ENCODE measurements at regions not wholly inside any gene's neighbourhood (a gene's known extent, or its start where the extent isn't known, plus 50 kb on each side); places are given as distances from the start of the nearest gene placed in this dataset.

GRCh38 chr14:34231626-34232025, 230.4 kb downstream of the SPTSSA start:
- DNase-seq (ENCODE audit: low read depth): no peak
- H3K4me3 ChIP-seq (ENCODE audit: low read depth, low read length): no peak overlapping the region
- TF ChIP-seq, protein P1, sequence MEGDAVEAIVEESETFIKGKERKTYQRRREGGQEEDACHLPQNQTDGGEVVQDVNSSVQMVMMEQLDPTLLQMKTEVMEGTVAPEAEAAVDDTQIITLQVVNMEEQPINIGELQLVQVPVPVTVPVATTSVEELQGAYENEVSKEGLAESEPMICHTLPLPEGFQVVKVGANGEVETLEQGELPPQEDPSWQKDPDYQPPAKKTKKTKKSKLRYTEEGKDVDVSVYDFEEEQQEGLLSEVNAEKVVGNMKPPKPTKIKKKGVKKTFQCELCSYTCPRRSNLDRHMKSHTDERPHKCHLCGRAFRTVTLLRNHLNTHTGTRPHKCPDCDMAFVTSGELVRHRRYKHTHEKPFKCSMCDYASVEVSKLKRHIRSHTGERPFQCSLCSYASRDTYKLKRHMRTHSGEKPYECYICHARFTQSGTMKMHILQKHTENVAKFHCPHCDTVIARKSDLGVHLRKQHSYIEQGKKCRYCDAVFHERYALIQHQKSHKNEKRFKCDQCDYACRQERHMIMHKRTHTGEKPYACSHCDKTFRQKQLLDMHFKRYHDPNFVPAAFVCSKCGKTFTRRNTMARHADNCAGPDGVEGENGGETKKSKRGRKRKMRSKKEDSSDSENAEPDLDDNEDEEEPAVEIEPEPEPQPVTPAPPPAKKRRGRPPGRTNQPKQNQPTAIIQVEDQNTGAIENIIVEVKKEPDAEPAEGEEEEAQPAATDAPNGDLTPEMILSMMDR (IDR thresholded peaks at IDR 0.05; ENCODE audit: low read depth, low read length, missing control alignments): no peak

GRCh38 chr14:34229140-34229539, 232.9 kb downstream of the SPTSSA start:
- DNase-seq (ENCODE audit: low read depth): no peak
- H3K4me3 ChIP-seq (ENCODE audit: low read depth, low read length): no peak overlapping the region
- TF ChIP-seq, protein P1 (IDR thresholded peaks at IDR 0.05; ENCODE audit: low read depth, low read length, missing control alignments): no peak

DNA sequence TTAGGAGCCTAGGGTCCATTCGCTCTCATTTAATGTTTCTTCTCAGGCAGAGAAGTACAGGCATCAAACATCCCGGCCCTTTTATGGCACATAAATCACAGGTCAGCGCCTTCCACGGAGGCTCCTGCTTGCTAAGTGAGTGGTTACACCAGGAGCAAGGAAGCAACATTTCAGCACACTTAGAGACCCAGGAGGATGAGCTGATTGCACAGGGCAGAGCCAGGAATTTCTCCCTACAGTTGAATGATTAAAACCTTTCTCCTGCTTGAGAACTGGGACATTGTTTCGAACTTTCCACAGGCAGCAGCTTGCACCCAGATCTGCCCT, 233.4 kb downstream of the SPTSSA start:
- TF ChIP-seq, protein P1 (IDR thresholded peaks at IDR 0.05; ENCODE audit: low read depth, low read length, missing control alignments): no peak
- no peak for DNase-seq (ENCODE audit: low read depth)
- H3K4me3 ChIP-seq (ENCODE audit: low read depth, low read length): no peak overlapping the region

GRCh38 chr14:34227834-34228649, 234.0 kb downstream of the SPTSSA start:
- DNase-seq (ENCODE audit: low read depth): no peak
- H3K4me3 ChIP-seq (ENCODE audit: low read depth, low read length): no peak overlapping the region
- TF ChIP-seq, protein P1 (IDR thresholded peaks at IDR 0.05; ENCODE audit: low read depth, low read length, missing control alignments): peak; percentile 90

DNA sequence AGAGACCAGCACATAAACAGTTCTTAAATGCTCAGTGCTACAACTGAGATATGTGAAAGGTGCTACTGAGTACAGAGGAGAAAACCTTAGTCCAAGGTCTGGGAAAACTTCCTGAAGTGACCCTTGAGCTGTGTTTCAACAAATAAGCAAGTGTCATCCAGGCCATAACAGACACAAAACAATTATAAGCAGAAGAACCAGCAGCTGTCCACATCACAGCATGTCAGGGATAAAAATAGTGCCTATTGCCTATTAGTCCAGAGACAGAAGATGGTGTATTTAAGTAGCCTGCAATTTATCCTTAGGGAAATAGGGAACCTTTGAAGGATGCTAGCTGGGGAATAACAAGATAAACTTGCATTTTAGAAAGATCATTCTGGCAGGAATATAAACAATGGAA, 237.8 kb downstream of the SPTSSA start:
- TF ChIP-seq, protein P1 (IDR thresholded peaks at IDR 0.05; ENCODE audit: low read depth, low read length, missing control alignments): no peak
- H3K4me3 ChIP-seq (ENCODE audit: low read depth, low read length): no peak overlapping the region
- DNase-seq (ENCODE audit: low read depth): no peak

- no peak for DNase-seq (ENCODE audit: low read depth)
- H3K4me3 ChIP-seq (ENCODE audit: low read depth, low read length): no peak overlapping the region
- TF ChIP-seq, protein P1 (IDR thresholded peaks at IDR 0.05; ENCODE audit: low read depth, low read length, missing control alignments): no peak
Measured at GRCh38 chr14:34223373-34224148, 238.5 kb downstream of the SPTSSA start.

All from GM12864 (cell line).